Activated CD4-positive, alpha-beta T cell treated with anti-CD3 and anti-CD28 coated beads, Interleukin-2, Interleukin-4, amounts not matched to agents 100 ng/mL and 50 ng/mL, durations not matched to agents 16 hours and 8 hours (primary cell): ENCODE measurements at regions not wholly inside any gene's neighbourhood (a gene's known extent, or its start where the extent isn't known, plus 50 kb on each side); places are given as distances from the start of the nearest gene placed in this dataset.
A peak's percentile ranks its signal among the peaks of the same experiment; 100 is the strongest.
"Not testable (repeated sequence)": the region's sequence is repeated elsewhere in the genome, so short reads cannot be mapped to it uniquely, and the experiment has no call there.

Experiments used
- DNase-seq: peaks from one replicate; pipeline ENCODE4 v3.0.0-alpha.2; 2020; ENCODE audit warnings: low spot score

DNA sequence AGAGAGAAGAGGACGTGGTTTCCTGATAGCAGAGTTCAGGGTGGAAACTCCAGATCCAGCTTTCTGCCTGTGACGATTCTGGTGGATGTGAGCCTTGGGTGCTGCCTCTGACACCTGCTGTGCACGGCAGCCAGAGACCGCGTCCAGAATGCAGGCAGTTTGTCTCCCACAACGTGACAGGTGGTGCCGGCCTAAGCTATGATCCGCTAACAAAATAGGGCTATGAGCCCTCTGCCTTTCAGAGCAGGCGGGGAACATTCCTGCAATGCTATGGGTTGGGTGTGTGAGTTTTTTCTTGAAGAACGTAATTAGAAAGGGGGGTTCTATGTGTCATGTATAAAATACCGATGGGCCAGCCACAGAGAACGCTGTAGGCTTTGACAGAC lies 297.3 kb upstream of the PRKCQ start:
- no peak for DNase-seq

DNA sequence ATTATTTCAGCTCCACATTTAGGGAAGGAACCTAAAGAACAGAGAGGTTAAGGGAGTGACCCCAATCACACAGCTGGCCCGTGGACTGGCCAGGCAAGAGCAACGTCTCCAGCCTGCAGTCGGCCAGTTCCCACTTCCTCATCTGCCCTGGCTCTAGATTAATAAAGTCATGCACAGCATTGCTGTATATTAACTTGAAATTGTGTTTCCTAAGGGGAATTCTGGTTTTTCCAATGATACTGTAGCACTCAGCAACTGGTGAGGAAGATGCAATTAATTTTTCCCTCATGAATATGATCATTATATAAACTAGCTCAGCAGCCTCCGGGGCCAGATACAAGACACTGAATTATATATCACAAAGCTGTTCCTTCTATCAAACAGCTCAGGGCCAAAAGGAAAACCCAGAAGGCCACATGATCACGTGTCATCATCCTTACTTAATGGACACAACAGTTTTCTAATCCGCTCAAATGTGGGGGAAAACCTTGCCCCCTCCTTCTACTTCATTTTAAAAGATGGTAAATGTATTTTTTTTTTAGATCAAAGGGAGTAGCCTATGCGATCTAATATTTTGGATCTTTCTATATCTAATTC lies 295.3 kb upstream of the PRKCQ start:
- DNase-seq: no peak

DNA sequence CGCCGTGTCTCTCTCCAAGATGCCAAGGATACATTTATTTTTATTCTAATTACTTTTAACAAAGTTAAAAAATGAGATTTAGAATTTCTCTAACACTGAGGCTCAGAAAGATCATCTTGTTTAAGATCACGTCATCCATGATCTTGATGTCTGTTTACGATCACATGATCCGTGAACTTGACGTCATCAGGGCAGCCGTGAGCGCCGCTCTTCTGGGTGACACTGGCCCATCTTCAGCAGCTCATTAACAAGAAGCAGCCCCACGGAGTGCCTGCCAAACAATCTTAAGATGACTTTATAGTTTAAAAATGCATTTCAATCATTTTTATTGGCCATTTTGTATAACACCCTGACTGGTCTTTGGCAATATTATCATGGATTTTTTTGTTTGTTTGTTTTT lies 291.1 kb upstream of the PRKCQ start:
- DNase-seq: no peak

DNA sequence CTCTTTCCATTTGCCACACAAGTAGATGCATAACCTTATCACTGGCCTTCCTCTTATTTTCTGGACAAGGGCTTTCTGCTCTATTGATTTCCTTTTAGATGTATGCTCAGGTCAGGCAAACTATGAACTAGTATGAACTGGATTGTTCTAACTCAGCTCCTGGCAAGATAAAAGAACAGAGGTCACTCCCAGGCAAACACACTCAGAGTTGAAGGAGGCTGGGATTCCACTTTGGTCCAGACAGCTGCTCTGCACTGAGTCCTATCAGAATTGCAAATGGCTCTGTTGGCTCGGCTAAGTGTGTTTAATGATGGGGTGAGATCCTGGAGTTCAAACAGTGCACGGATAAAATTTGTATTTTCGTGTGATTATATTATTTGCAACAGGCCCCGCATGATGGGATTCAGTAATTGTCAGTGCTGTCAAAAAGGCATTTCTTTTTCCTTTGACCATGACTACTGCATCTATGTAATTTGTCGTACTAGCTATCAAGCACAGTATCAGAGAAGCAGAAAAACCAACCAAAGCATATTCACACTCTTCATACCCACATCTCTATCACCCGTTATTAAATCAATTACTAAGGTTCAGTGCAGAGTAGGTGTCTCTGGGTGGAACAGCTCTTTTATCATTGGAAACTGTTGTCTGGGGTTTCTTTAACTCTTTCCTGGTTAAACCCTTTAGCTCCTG lies 288.1 kb upstream of the PRKCQ start:
- DNase-seq: no peak

DNA sequence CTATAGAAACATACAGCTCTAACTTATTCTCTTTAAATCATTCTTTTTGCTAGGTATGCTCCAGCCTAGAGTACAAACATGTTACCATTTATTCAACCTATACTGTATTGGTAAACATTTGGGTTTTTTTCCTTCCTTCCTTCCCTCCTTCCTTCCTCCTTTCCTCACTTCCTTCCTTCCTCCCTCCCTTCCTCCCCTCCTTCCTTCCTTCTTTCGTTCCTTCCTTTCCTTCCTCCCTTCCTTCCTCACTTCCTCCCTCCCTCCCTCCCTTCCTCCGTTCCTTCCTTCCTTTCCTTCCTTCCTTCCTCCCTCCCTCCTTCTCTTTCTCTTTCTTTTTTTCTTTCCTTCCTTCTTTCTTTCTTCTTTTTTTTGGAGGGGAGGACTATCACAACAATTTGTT lies 286.7 kb upstream of the PRKCQ start:
- no peak for DNase-seq

DNA sequence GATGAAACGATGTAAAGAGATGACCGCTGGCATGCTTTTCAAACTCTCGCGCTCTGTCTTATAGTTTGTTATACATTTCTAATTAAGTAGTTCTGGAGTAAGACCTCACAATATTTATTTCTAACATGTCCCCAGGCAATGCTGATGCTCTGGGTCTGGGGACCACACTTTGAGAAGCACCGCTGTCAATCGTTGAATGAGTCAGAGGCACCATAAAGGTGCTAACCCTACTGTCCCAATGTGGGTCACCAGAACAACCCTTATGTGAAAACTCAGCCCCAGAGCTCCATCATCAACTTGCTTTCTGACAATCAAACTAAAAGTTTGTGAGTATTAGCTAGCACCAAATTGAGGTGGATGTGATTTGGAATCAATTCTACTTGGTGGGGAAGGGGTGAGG lies 284.1 kb upstream of the PRKCQ start:
- no peak for DNase-seq

DNA sequence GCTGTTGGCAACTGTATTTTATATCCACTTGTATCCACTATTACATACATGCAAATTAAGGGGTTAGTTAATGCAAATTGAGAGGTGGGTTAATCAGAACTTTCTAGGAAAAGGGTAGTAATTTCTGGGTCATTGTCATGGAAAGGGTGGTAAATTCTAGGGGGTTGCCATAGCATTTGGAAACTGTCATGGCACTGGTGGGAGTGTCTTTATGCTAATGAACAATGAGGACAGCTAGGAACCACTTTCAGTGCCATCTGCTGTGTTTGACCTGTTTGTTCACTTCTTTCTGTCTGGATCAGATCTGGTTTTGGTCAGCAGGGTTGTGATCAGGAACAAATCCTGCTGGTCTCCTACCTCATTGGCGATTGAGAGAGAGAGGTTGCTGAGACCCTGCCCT lies 283.3 kb upstream of the PRKCQ start:
- DNase-seq: no peak

DNA sequence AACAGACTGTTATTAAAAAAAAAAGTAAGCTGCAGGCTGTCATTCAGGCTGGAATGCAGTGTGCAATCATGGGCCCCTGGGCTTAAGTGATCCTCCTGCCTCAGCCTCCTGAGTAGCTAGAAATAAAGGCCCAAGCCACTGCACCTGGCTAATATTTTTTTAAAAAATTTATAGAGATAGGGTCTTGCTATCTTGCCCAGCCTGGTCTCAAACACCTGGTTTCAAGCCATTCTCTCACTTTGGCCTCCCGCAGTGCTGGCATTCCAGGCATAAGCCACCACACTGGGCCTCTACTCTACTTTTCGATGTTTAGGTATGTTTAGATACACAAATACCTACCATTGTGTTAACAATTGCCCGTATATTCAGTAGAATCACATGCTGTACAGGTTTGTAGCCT lies 270.4 kb upstream of the PRKCQ start:
- no peak for DNase-seq

DNA sequence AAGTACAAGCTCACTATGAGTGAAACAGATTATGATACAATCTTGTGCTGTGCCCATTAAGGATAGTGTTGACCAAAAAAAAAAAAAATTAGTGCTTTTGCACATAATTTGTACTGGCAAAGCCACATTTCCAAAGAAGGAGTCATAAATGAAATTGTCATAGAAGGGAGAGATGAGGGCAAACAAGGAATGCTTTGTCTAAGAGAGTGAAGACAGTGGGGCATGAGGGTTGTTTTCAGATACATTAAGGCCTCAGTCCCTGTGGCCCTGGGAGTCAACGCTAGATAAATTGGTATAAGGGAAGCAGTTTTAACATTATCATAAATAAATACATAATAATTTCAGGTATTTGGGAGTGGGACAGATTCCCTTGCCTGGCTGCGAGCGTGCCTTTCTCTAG lies 267.5 kb upstream of the PRKCQ start:
- no peak for DNase-seq

DNA sequence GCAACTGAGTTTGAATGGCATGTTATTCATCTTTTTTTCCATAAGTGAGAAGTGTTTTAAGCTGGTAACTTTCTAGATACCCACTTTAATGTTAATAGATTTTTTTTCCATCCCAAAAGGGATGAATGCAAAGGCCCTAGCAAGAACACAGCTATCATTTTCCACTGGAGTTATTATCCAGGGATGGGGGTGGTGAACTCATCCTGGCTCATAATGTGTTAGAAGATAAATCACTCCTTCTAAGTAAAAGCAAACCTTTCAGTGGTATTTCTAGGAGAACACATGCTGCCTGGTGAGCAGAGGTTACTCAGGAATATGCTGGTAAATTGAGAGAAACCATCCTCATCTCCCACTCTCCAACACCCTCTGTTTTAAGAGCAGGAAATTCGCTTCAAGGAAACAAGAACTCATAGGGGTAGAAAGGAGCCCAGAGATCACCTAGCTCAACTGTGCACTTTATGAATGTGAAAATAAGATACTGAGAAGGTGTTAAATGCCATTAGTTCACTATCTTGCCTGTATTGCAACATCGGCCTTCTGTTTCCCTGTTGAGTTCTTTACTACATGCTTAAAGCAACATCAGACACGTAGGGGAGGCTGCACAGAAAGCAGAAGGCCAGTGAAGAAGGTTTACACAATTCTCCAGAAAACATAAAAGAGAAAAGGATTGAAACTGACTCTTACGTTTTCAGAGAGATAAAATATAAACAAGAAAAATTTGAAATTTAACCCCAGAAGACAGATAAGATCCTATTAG lies 264.0 kb upstream of the PRKCQ start:
- DNase-seq: no peak

DNA sequence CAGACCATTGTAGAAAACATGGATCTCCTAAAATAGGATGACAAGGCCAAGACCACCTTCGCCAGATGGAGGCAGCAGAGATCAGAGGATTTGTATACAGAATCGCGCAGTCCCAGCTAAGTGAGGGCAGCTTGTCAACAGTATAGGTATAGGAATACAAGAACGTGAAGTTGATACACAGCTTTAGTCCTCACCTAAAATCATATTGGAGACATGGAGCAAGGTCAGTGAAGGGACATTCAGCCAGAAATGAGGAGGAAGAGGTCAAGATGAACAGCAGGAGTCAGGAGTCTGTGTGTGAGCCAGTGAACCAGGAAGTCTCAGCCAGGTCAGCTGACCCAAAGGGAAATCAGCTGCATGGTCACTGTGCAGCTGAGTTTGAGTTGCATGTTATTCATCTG lies 263.4 kb upstream of the PRKCQ start:
- no peak for DNase-seq

DNA sequence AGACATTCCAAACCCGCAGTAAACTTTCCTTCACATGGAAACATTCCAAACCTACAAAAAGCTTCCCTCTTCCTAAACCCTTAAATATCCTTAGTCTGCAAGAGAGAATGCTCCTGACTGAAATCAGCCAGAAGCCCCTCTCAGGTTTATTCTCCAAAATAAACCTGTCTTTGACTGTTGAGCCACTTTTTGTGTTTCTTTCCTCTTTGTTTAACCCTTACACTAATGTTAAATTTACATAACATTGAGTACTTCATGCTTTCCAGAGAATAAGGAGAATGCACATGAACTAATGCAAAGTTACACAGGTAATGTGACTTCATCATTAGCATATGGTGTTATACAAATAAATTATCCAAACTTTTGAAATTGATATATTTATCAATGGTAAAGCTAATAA lies 262.6 kb upstream of the PRKCQ start:
- no peak for DNase-seq

DNA sequence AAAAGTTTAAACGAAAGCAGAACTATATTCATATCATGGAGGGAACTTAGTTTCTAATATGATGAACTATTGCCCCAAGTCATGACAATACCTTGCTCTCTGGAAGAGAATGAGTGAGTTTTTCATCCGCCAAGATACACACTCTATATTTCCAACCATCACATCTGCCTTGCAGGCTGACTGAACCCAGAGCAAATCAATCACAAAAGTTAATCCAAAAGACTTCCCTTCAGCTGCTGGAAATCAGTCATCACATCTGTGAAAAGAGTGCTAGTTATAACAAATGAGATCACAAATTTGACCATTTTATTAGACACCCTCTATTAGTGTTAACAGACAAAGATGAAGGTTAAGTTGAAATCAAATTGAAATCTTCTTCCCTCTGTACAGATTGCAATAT lies 261.7 kb upstream of the PRKCQ start:
- DNase-seq: no peak

DNA sequence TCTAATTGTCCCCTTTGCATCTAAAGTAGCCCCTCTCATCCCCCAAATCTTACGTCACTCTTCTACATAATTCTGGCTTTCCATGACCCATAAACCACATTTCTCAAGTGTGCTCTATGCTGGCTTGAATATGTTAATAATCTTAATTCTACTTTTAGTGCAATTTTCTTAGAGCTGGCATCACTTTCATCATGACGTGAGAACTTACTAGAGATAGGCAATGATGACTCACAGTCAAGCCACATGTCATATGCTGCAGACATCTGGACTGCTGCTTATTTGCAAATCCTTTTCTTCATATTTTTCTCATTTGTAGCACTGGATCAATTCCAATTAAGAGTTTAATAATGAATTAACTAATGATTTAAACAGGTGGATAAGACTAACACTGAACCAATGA lies 260.7 kb upstream of the PRKCQ start:
- peak; percentile 15 for DNase-seq

DNA sequence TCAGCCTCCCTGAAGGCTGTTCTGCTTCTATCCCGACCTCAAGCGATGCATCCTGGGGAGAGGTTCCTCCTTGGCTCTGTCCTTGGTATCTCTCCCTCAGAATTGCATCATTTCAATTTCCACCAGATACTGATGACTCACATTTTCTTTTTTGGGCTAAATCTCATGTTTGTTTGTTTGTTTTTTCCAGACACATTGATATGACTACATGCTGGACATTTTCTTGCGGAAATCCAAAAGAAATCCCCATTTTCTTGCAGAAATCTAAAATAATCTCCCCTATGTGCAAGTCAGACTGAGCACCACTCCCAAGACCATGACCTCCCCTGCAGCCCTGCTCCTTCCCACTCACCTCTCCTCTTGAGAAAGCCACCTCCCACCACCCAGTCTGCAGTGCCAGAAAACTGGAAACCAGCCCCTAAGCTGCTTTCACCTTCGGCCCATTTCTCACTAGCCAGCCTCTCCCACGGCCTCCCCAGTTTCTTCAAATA lies 260.2 kb upstream of the PRKCQ start:
- DNase-seq: no peak

DNA sequence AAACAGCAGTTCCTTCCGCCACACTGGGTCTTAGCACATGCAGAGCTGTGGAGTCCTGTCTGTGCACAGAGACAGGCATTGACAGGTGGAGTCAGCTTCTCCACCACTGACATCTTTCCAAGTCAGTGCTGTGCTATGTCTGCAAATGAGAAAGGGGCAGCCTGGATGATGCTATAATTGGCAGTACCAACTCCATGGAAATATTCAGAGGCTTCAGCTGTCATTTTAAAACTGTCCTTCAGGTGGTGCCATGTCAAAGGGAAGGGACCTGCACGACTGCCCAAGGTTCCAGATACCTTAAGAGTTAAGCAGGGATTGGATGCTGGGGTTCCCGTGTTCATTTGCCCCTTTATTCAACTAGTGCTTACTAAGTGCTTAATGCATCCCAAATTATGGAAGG lies 258.0 kb upstream of the PRKCQ start:
- peak; percentile 7 for DNase-seq

DNA sequence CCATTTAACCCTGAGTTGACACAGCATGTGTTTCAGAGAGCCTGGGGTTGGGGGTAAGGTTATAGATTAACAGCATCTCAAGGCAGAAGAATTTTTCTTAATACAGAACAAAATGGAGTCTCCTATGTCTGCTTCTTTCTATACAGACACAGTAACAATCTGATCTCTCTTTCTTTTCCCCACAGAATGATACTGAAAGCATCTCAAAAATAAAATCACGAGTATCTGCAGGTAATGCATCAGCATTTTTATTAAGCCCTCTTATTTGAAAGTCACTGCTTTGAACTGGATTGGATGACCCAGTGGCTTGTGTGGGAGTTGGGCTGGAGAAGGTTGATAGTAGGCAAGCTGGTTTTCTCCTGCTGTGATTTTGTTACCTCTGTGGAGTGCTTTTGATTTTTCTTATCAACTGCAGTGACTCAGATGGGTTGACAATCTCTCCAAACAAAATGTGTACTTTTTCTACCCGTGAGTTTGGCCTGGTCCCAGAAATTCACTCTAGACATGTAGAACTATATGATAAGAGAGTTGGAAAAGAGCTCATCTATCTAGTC lies 253.5 kb upstream of the PRKCQ start:
- no peak for DNase-seq

DNA sequence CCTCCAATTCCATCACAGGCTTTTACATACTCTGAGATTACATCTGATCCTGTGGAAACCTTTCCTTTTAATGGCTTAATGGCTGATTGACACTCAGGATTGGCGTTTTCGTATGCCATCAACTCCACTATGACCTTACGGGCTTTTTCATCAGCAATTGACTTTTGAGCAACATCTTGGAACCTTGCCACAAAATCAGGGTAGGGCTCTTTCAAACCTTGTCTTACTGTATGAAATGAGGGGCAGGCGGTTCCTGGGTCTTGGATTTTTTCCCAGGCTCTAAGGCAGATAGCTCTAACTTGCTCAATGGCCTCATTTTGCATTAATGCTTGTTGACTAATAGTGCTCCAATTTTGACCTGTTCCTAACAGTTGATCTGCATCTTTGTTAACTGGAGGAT lies 250.9 kb upstream of the PRKCQ start:
- DNase-seq: not testable (repeated sequence)

DNA sequence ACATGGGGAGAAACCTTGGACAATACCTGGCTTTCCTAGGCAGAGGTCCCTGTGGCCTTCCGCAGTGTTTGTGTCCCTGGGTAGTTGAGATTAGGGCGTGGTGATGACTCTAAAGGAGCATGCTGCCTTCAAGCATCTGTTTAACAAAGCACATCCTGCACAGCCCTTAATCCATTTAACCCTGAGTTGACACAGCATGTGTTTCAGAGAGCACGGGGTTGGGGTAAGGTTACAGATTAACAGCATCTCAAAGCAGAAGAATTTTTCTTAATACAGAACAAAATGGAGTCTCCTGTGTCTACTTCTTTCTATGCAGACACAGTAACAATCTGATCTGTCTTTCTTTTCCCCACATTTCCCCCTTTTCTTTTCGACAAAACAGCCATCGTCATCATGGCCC lies 244.7 kb upstream of the PRKCQ start:
- not testable (repeated sequence) for DNase-seq

DNA sequence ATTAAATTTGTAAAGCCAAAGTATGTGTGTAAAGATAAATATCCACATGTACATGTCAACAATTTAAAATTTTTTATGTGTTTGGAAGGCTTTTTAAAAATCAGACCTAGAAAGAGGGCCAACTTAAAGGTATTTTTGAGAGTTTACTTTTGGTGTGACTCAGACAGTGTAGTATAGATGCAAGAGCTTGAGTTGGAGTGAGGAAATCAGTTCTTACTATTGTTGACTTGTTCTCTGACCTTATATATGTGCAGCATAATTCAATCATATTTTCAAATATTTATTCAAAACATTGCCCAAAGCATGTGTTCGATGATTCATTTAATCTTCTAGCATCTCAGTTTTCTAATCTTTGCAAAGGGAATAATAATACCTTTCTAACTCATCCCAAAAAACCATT lies 243.7 kb upstream of the PRKCQ start:
- no peak for DNase-seq

DNA sequence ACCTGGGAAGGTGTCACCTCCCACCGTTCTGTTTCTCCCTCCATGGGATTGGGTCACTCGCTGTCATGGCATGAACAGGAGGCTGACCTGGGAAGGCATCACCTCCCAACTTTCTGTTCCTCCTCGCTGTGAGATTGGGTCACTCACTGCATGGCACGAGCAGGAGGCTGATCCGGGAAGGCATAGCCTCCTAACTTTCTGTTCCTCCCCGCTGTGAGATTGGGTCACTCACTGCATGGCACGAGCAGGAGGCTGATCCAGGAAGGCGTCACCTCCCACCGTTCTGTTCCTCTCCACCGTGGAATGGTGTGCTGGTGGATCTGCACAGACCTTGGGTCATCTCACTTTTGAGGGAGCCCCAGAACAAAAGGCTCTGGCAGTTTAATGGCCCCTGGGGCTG lies 239.2 kb upstream of the PRKCQ start:
- DNase-seq: no peak

DNA sequence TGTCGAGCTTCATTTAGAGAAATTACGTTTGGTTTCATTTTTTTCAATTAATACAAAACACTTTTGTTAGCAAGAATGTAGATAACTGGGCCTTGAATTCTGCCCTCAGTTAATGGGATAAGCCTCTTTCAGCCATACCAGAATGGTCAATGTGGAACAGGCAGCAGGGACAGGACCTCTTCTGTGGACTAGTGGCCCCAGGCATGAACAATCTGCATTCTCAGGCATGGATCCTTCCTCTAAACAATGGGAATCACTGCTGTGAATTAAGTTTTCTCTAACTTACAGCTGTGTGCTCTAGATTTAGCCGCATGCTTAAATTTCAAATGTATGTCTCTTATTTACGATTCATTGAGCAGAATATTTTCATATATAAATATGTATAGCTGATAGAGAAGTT lies 237.7 kb upstream of the PRKCQ start:
- DNase-seq: no peak

DNA sequence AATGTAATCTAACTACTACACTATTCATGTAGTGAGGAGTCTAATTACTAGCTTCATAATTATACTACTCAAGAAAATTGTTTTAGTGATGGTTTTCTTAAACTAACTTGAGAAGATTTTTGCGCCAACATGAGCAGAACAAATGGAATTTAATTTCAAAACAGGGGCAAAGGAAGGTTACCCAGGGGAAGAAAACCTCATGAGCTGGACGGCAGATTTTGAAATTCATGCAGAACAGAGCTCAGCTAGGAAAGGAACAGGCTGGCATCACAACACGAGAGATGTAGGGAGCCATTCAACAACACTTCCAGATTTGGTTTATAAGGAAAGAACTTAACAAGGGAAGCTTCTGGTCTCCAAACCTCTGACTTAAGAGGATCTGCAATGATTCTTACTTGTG lies 235.3 kb upstream of the PRKCQ start:
- DNase-seq: no peak
